Activated T-cell treated with anti-CD3 and anti-CD28 coated beads, Interleukin-2, amount 50 U/mL, for 4 hours (primary cell): ENCODE measurements at regions not wholly inside any gene's neighbourhood (a gene's known extent, or its start where the extent isn't known, plus 50 kb on each side); places are given as distances from the start of the nearest gene placed in this dataset.
"Not testable (repeated sequence)": the region's sequence is repeated elsewhere in the genome, so short reads cannot be mapped to it uniquely, and the experiment has no call there.

Source experiments
- ATAC-seq, 2 donors: fragments of 200-7000 bp; cut with Tn5 transposase; one replicate each; pipeline ENCODE4 v1.10.0; 2021
- DNase-seq: peaks from one replicate; pipeline ENCODE4 v3.0.0-alpha.2; 2020
- H3K27me3 Mint-ChIP-seq: one replicate; pipeline ENCODE4 v1.8.0; 2021; ENCODE audit warnings: low read depth, mixed read lengths
- H3K36me3 Mint-ChIP-seq: one replicate; pipeline ENCODE4 v1.8.0; 2022; ENCODE audit warnings: mixed read lengths; ENCODE audit not compliant: insufficient read depth
- H3K4me1 Mint-ChIP-seq: one replicate; pipeline ENCODE4 v1.8.0; 2021; ENCODE audit warnings: low read depth, mixed read lengths
- H3K4me3 Mint-ChIP-seq: one replicate; pipeline ENCODE4 v1.8.0; 2021; ENCODE audit warnings: mild to moderate bottlenecking, moderate library complexity, mixed read lengths
- H3K9me3 Mint-ChIP-seq: one replicate; pipeline ENCODE4 v1.8.0; 2021; ENCODE audit warnings: mixed read lengths

GRCh38 chr6:67908379-67908778 lies 726.7 kb upstream of the ADGRB3 start:
- Mint-ChIP-seq H3K36me3 (no peaks in the 10 kb centered on the region), H3K4me3 (no peak overlapping the region), H3K9me3 (peaks cover 11% of the 10 kb centered on the region), H3K27me3 (no peaks in the 10 kb centered on the region), H3K4me1 (no peaks in the 10 kb centered on the region)
- DNase-seq (no peak), ATAC-seq (no peak)

GRCh38 chr6:67904735-67905134 lies 730.3 kb upstream of the ADGRB3 start:
- not testable (repeated sequence) for DNase-seq, H3K36me3 Mint-ChIP-seq, ATAC-seq

GRCh38 chr6:67898875-67899274 lies 736.2 kb upstream of the ADGRB3 start:
- ATAC-seq: no peak
- DNase-seq: no peak
- Mint-ChIP-seq H3K9me3 (peaks cover 25% of the 10 kb centered on the region), H3K27me3 (no peaks in the 10 kb centered on the region), H3K4me3 (no peak overlapping the region), H3K4me1 (no peaks in the 10 kb centered on the region), H3K36me3 (no peaks in the 10 kb centered on the region)

More at GRCh38 chr6:67904735-67905134, 730.3 kb upstream of the ADGRB3 start:
- not testable (repeated sequence) for H3K4me1 Mint-ChIP-seq, H3K4me3 Mint-ChIP-seq, H3K27me3 Mint-ChIP-seq
- H3K9me3 Mint-ChIP-seq: peaks cover 18% of the 10 kb centered on the region

GRCh38 chr6:67897998-67898607 lies 737.0 kb upstream of the ADGRB3 start:
- ATAC-seq: no peak
- no peaks in the 10 kb centered on the region for H3K27me3 Mint-ChIP-seq
- H3K4me1 Mint-ChIP-seq: no peaks in the 10 kb centered on the region
- H3K4me3 Mint-ChIP-seq: no peak overlapping the region
- peaks cover 21% of the 10 kb centered on the region for H3K9me3 Mint-ChIP-seq
- H3K36me3 Mint-ChIP-seq: no peaks in the 10 kb centered on the region
- no peak for DNase-seq

GRCh38 chr6:67896476-67896875 lies 738.6 kb upstream of the ADGRB3 start:
- Mint-ChIP-seq H3K36me3 (no peaks in the 10 kb centered on the region), H3K9me3 (peaks cover 13% of the 10 kb centered on the region), H3K4me1 (no peaks in the 10 kb centered on the region), H3K27me3 (no peaks in the 10 kb centered on the region), H3K4me3 (no peak overlapping the region)
- no peak for DNase-seq
- ATAC-seq: no peak

- Mint-ChIP-seq H3K27me3 (no peaks in the 10 kb centered on the region), H3K4me1 (no peaks in the 10 kb centered on the region), H3K9me3 (peaks cover 13% of the 10 kb centered on the region), H3K36me3 (no peaks in the 10 kb centered on the region), H3K4me3 (no peak overlapping the region)
- no peak for DNase-seq
- no peak for ATAC-seq
Measured at GRCh38 chr6:67889682-67889995, 745.4 kb upstream of the ADGRB3 start.

GRCh38 chr6:67888886-67889681 lies 746.0 kb upstream of the ADGRB3 start:
- H3K27me3 Mint-ChIP-seq: no peaks in the 10 kb centered on the region
- peaks cover 13% of the 10 kb centered on the region for H3K9me3 Mint-ChIP-seq
- no peaks in the 10 kb centered on the region for H3K4me1 Mint-ChIP-seq
- DNase-seq: no peak
- H3K36me3 Mint-ChIP-seq: no peaks in the 10 kb centered on the region
- no peak overlapping the region for H3K4me3 Mint-ChIP-seq
- ATAC-seq: no peak

GRCh38 chr6:67888546-67888885 lies 746.6 kb upstream of the ADGRB3 start:
- Mint-ChIP-seq H3K4me3 (no peak overlapping the region), H3K4me1 (no peaks in the 10 kb centered on the region), H3K36me3 (no peaks in the 10 kb centered on the region), H3K9me3 (peaks cover 13% of the 10 kb centered on the region), H3K27me3 (no peaks in the 10 kb centered on the region)
- DNase-seq: no peak
- no peak for ATAC-seq

- H3K36me3 Mint-ChIP-seq: no peaks in the 10 kb centered on the region
- ATAC-seq (no peak), DNase-seq (no peak)
- H3K4me3 Mint-ChIP-seq: no peak overlapping the region
- peaks cover 13% of the 10 kb centered on the region for H3K9me3 Mint-ChIP-seq
- H3K4me1 Mint-ChIP-seq: no peaks in the 10 kb centered on the region
- H3K27me3 Mint-ChIP-seq: no peaks in the 10 kb centered on the region
Measured at GRCh38 chr6:67887747-67888545, 747.1 kb upstream of the ADGRB3 start.

GRCh38 chr6:67887419-67887746 lies 747.7 kb upstream of the ADGRB3 start:
- H3K27me3 Mint-ChIP-seq: no peaks in the 10 kb centered on the region
- no peak overlapping the region for H3K4me3 Mint-ChIP-seq
- H3K36me3 Mint-ChIP-seq: no peaks in the 10 kb centered on the region
- H3K4me1 Mint-ChIP-seq: no peaks in the 10 kb centered on the region
- DNase-seq (no peak), ATAC-seq (no peak)
- H3K9me3 Mint-ChIP-seq: peaks cover 13% of the 10 kb centered on the region

- Mint-ChIP-seq H3K4me3 (no peak overlapping the region), H3K4me1 (no peaks in the 10 kb centered on the region), H3K27me3 (no peaks in the 10 kb centered on the region), H3K36me3 (no peaks in the 10 kb centered on the region), H3K9me3 (peaks cover 13% of the 10 kb centered on the region)
- ATAC-seq (no peak), DNase-seq (no peak)
Measured at GRCh38 chr6:67886840-67887292, 748.2 kb upstream of the ADGRB3 start.

GRCh38 chr6:67886036-67886707 lies 748.9 kb upstream of the ADGRB3 start:
- DNase-seq (no peak), ATAC-seq (no peak)
- peaks cover 13% of the 10 kb centered on the region for H3K9me3 Mint-ChIP-seq
- no peaks in the 10 kb centered on the region for H3K36me3 Mint-ChIP-seq
- no peaks in the 10 kb centered on the region for H3K27me3 Mint-ChIP-seq
- no peaks in the 10 kb centered on the region for H3K4me1 Mint-ChIP-seq
- H3K4me3 Mint-ChIP-seq: no peak overlapping the region

- H3K4me3 Mint-ChIP-seq: no peak overlapping the region
- DNase-seq (no peak), ATAC-seq (no peak)
- H3K27me3 Mint-ChIP-seq: no peaks in the 10 kb centered on the region
- peaks cover 13% of the 10 kb centered on the region for H3K9me3 Mint-ChIP-seq
- H3K36me3 Mint-ChIP-seq: no peaks in the 10 kb centered on the region
- no peaks in the 10 kb centered on the region for H3K4me1 Mint-ChIP-seq
Measured at GRCh38 chr6:67885081-67886033, 749.7 kb upstream of the ADGRB3 start.

- DNase-seq (no peak), ATAC-seq (no peak)
- no peaks in the 10 kb centered on the region for H3K27me3 Mint-ChIP-seq
- no peak overlapping the region for H3K4me3 Mint-ChIP-seq
- no peaks in the 10 kb centered on the region for H3K36me3 Mint-ChIP-seq
- no peaks in the 10 kb centered on the region for H3K4me1 Mint-ChIP-seq
- H3K9me3 Mint-ChIP-seq: peaks cover 13% of the 10 kb centered on the region
Measured at GRCh38 chr6:67884442-67884841, 750.6 kb upstream of the ADGRB3 start.
